GM10248 (cell line): ENCODE measurements at regions not wholly inside any gene's neighbourhood (a gene's known extent, or its start where the extent isn't known, plus 50 kb on each side); places are given as distances from the start of the nearest gene placed in this dataset.

Experiments
- CTCF ChIA-PET: fragments of 300-600 bp; sonication (Branson Sonifier 250); formaldehyde crosslinking; extraction: SDS; loops from one replicate; lab custom pipeline; 2021; ENCODE audit warnings: antibody characterized with exemption; lab: Yijun Ruan, JAX
- POLR2A ChIA-PET: fragments of 350-650 bp; sonication (Branson Sonifier 250); formaldehyde crosslinking; extraction: SDS; loops from one replicate; lab custom pipeline; 2020; ENCODE audit warnings: antibody characterized with exemption; lab: Yijun Ruan, JAX
- DNase-seq: peaks from one replicate; pipeline ENCODE4 v3.0.0; 2012; ENCODE audit errors: extremely low spot score
- TF ChIP-seq, protein P1 (sequence below): IDR thresholded peaks from 2 replicates; pipeline ENCODE4 v1.5.1; 2012; ENCODE audit warnings: mild to moderate bottlenecking, low read depth; ENCODE audit errors: extremely low read depth, missing control alignments, control extremely low read depth

DNA sequence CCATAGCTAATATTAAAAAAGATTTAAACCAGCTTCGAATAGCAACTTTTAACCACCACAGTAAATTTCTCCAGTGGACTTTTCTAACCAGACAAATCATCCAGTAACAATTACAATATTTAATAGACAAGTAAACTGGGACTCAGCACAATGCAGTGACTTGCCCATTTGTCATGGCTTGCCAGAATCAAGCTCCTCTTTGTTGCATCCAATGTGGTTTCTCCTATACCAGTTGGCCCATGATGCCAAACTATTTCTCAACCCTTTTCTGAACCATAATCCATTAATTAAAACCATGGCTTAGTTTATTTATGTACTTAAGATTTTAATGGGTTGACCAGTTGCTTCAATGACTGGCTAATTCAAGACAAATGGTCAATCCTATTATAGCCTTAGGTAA is 64.4 kb downstream of the DIO2 start:
- POLR2A ChIA-PET: no interaction called here
- CTCF ChIA-PET: interaction anchor here (1.0 to 1.3 kb wide), 3 partner anchors 8 to 21 kb away, joined by 3 to 4 read pairs (median 3); no protein-coding TSS in a partner anchor
- DNase-seq: no peak
- TF ChIP-seq, protein P1, sequence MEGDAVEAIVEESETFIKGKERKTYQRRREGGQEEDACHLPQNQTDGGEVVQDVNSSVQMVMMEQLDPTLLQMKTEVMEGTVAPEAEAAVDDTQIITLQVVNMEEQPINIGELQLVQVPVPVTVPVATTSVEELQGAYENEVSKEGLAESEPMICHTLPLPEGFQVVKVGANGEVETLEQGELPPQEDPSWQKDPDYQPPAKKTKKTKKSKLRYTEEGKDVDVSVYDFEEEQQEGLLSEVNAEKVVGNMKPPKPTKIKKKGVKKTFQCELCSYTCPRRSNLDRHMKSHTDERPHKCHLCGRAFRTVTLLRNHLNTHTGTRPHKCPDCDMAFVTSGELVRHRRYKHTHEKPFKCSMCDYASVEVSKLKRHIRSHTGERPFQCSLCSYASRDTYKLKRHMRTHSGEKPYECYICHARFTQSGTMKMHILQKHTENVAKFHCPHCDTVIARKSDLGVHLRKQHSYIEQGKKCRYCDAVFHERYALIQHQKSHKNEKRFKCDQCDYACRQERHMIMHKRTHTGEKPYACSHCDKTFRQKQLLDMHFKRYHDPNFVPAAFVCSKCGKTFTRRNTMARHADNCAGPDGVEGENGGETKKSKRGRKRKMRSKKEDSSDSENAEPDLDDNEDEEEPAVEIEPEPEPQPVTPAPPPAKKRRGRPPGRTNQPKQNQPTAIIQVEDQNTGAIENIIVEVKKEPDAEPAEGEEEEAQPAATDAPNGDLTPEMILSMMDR: no peak

DNA sequence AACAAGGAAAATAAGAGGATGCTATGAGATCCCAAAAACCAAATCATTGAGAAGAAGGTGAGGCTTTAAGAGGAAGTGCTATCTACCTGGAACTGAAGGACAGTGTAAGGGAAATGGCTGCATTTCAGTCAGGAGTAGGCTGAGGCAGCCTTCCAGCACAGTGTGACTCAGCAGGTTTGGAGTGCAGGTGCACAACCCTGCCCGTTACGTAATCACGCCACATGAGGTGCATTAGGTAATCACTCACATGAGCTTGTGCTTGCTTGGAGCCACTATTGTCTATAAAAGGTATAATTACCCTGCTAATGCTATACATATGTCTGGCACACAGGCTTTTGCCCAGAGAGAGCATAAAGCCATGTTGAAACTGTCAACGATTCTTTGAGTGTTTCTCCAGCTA is 74.9 kb downstream of the DIO2 start:
- ChIA-PET CTCF (no interaction called here), POLR2A (no interaction called here)
- TF ChIP-seq, protein P1: no peak
- no peak for DNase-seq

DNA sequence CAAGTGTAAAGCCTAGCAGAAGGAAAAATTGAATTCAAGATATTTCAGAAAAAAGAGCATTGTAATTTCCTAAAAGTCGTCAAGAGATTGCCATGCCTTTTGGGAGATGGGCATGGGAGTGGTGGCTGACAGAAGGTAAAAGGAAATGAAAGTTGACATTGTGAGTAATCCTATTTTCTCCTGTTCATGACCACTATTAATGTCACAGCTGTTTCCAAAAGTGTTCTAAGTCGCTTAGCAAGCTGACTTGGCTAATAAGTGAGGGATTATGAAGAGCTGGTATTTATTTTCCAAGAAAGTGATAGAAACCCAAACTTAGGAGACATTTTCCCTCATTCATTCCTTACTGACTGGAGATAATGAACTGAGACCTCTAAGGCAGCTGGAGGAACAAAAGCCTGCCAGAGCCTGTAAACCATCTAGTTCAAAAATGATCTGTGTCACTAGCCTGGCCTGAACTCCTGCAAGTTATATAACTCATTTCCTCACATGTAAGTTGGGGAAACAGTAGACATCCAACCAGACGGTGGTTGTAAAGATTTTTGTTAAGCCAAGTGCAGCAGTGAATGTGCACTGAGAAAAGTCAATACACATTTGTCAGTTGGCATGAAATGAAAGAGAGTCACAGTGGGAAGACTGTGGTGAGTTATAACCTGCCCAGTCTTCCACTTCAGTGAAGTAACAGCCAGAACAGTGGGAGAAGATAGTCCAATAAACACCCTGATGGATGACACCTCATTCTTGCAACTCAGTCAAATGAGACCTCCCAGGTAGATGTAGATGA is 75.8 kb downstream of the DIO2 start:
- TF ChIP-seq, protein P1: no peak
- DNase-seq: no peak
- ChIA-PET CTCF (no interaction called here), POLR2A (no interaction called here)

DNA sequence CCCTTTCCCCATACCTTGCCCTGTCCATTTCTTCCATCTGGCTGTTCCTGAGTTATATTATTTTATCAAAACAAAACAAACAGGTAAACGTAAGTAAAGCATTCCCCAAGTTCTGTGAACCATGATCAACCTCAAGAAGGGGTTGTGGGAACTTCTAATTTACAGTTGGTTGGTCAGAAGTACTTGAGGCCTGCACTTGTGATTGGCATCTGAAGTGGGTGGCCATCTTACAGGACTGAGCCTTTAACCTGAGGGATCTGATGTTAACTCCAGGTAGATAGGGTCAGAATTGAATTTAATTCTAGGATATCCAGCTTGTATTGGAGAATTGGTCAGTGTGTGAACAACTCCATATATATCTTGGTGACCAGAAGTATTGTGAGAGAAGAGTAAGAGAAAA is 77.0 kb downstream of the DIO2 start:
- ChIA-PET CTCF (no interaction called here), POLR2A (no interaction called here)
- TF ChIP-seq, protein P1: no peak
- DNase-seq: no peak

DNA sequence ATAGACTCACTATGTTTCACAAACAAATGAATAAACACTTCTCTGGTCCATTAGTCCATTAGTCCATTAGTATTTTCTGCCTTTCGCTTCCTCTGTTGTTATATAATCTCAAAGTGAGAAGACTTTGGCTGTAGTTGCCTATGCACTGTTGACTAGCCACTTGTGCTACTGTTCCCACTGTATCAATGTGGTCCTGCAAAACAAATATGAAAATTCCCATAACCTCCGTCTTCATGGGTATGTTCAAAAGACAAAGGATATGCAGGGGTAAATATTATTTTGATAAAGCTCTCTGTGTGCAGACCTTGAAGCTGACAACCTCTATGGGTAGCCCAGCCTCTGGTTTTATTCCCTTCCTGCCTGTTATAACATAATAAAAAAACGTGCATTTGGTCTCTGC is 77.8 kb downstream of the DIO2 start:
- DNase-seq: no peak
- TF ChIP-seq, protein P1: no peak
- POLR2A ChIA-PET: no interaction called here
- CTCF ChIA-PET: no interaction called here

DNA sequence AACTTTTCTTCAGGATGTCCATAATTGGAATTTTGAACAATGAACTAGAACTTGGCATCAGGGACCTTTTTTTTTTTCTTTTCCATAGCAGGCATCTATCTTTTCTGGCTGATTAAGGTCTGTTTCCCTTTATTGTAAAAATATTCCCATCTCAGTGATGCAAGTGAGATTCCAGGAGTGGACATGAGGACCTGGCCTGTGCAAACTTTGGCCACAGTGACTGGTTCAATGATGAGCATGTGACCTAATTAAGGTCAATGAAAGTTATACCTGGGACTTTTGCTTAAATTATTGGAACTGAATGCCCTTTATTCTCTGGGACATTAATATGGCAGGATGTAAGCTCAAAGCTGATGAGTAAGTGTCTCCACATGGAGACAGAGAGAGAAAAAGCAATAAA is 83.8 kb downstream of the DIO2 start:
- no peak for DNase-seq
- ChIA-PET POLR2A (no interaction called here), CTCF (no interaction called here)
- TF ChIP-seq, protein P1: no peak

DNA sequence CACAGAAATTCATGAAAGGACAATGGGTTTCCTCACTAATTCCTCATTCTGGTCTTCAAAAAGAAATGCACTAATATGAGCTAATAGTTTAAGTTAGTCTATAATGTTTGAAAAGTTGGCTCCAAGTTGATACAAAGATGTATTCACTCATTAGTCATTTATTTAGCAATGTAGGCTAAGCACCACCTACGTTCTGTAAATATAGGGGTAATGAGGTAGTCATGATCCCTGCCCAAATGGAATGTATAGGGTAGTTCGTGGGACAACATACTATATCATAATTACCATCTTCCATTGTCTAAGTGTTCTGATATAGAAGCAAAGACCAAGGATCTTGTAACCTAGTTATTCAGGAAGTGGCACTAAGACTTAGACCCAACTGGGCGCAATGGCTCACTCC is 86.5 kb downstream of the DIO2 start:
- ChIA-PET POLR2A (no interaction called here), CTCF (interaction anchor here (1.2 to 1.4 kb wide), 2 partner anchors 40 to 75 kb away, joined by 3 read pairs; no protein-coding TSS in a partner anchor)
- TF ChIP-seq, protein P1: no peak
- DNase-seq: no peak
